ENCODE measurements at regions not wholly inside any gene's neighbourhood (a gene's known extent, or its start where the extent isn't known, plus 50 kb on each side); places are given as distances from the start of the nearest gene placed in this dataset.
"Not testable (repeated sequence)": the region's sequence is repeated elsewhere in the genome, so short reads cannot be mapped to it uniquely, and the experiment has no call there.

DNA sequence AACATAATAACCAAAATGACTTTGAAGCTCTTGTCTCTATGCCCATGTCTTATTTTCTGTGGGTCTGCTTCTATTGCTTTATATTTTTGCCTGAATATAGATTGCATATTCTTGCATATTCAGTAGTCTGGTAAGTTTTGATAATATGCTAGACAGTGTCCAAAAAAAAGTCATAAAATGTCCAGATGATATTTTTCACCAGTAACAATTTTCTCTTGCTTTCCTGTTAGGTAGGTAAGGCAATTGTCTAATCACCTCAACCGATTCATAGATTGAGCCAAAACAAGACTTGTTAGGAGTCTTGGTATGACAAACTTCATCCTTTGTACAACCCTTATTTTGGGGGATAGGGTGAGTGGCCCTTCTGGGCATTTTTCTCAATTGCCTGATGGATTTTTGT is 277.0 kb upstream of the NRP1 start:
- DNase-seq (ENCODE audit: low read depth in 3 of 3) = no peak

GRCh38 chr10:33609546-33609945 is 275.1 kb upstream of the NRP1 start:
- DNase-seq (ENCODE audit: low read depth in 3 of 3) = no peak

GRCh38 chr10:33602278-33602677 is 267.8 kb upstream of the NRP1 start:
- no peak for DNase-seq (ENCODE audit: low read depth in 3 of 3)

DNA sequence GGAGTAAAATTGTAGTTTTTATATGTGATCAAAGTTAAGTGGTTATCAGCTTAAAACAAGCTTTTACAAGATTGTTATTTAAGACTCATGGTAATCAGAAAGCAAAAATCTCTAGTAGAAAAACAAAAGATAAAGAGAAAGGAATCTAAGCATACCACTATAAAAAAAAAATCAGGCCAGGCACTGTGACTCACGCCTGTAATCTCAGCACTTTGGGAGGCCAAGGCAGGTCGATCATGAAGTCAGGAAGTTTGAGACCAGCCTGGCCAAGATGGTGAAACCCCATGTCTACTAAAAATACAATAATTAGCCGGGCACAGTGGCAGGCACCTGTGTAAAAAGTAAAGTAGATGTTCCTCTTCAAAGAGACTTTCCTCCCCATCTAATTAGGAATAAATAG is 265.9 kb upstream of the NRP1 start:
- DNase-seq (ENCODE audit: low read depth in 3 of 3) = no peak

DNA sequence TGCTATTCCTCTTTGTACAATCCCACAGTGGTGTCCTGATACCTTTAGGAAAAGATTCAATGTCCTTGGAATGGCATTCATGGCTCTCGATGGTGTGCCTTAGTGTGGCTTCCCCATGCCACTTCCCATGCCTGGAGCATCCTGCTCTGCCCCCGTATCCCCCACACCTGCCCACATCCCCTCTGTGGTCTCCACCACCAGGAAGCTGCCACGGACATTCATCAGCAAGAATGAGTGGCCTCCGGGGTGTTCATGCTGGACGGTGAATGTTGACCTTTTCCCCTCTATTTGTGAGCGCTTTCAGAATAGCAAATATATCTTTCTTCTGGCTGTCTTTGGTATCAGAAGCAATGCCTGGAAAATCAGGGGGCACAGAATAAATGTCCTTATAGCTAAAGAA is 262.0 kb upstream of the NRP1 start:
- DNase-seq (ENCODE audit: low read depth in 3 of 3) = no peak

GRCh38 chr10:33594475-33594874 is 260.0 kb upstream of the NRP1 start:
- DNase-seq (ENCODE audit: low read depth in 3 of 3) = no peak

GRCh38 chr10:33588974-33589600 is 254.6 kb upstream of the NRP1 start:
- no peak for DNase-seq (ENCODE audit: low read depth in 3 of 3)

DNA sequence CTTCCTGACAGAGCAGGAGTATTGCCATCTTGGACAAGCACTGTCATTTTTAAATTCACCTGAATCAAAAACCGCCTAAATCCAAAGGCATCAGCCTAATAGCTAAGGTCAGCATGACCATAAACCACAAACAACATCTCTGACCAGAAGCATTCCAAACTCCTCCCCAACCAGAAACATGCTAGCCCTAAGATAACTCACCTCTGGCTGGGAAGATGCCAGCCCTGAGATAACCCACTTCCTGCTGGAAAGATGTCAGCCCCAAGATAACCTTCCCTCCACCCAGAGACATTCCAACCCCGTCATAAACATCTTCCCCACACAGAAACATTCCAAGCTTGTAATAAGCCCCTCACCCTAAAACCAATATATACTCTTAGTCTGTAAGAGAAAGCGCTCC is 250.1 kb upstream of the NRP1 start:
- DNase-seq (ENCODE audit: low read depth in 3 of 3) = not testable (repeated sequence)

DNA sequence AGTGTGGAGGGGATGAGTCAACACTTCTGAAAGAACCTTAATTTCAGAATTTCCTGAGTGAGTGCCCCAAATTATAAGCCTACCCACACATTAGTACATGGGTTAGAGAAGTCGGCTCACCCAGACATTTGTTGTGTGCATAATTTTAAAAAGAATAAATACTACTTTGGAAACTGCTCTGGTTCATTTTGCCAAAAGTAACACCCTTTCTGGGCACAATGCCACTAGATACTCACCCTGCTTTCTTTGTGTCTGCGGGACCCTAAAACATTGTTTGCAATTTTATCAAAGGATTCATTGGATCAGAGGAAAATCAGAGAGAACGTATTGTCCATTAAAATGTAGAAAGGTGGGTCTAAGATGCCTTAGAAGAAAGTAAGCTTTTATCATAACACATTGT is 245.5 kb upstream of the NRP1 start:
- no peak for DNase-seq (ENCODE audit: low read depth in 3 of 3)

- DNase-seq (ENCODE audit: low read depth in 3 of 3) = no peak
Observed at GRCh38 chr10:33573606-33574005, 239.1 kb upstream of the NRP1 start.

- DNase-seq (ENCODE audit: low read depth in 3 of 3) = no peak
Observed at GRCh38 chr10:33571616-33572015, 237.1 kb upstream of the NRP1 start.

DNA sequence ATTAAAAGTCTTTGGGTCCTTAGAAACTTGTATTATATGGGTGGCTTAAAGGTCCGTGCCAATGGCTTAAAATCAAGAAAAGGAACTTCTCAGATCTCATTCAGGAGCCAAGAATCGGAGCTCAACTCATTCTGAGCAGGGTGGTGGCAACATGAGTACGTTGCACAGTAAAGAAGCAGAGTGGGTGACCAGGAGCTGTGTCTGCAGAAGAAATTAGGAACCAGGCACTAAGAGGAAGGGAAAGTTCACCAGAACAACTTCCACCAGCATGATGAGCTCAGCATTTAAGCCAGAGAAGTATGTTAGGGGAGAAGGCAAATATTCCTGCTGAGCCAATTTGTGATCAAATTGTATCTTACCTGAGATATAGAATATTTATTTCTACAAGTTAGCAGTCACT is 236.0 kb upstream of the NRP1 start:
- no peak for DNase-seq (ENCODE audit: low read depth in 3 of 3)

- DNase-seq (ENCODE audit: low read depth in 3 of 3) = no peak
Observed at GRCh38 chr10:33569702-33570101, 235.2 kb upstream of the NRP1 start.

- DNase-seq (ENCODE audit: low read depth in 3 of 3) = no peak
Observed at GRCh38 chr10:33566426-33566825, 232.0 kb upstream of the NRP1 start.

- no peak for DNase-seq (ENCODE audit: low read depth in 3 of 3)
Observed at GRCh38 chr10:33566001-33566400, 231.5 kb upstream of the NRP1 start.

- DNase-seq (ENCODE audit: low read depth in 3 of 3) = no peak
Observed at GRCh38 chr10:33565231-33565630, 230.8 kb upstream of the NRP1 start.

DNA sequence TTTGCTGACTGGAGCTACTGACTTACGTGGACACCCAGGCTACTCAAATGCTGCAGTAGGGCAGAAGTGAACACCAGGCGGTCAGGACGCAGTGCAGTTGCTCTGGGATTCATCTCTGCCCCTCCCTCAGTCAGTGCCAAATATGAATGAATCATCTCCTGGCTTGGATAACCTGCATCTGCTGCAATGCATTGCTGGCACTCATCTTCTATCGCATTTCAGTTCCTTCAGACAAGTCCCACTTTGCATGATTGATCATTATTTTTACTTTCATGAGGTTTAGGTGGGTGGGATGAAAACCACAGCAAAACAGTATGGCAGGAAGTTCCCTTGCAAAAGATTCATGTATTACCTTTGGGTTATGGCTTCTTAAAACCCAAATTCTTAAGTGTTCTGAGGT is 224.6 kb upstream of the NRP1 start:
- no peak for DNase-seq (ENCODE audit: low read depth in 3 of 3)

DNA sequence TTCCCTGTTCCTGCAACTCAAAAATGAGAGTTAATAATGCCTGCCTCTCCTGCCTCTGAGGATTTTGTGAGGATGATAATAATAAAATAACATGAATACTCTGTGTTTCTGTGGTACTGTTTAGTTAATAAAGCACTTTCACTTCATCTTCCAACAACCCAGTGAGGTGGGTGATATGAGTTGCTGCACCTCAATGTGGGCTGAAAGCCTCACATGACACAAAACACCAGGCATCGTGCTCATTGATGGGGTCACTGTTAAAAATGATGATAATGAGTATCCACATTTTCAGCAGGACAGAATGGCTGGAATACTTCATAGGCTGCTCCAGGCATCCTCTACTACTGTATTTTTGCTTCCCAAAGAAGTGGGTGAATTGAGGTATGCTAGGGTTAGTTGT is 222.8 kb upstream of the NRP1 start:
- no peak for DNase-seq (ENCODE audit: low read depth in 3 of 3)

GRCh38 chr10:33556620-33557019 is 222.2 kb upstream of the NRP1 start:
- no peak for DNase-seq (ENCODE audit: low read depth in 3 of 3)

GRCh38 chr10:33556103-33556502 is 221.6 kb upstream of the NRP1 start:
- DNase-seq (ENCODE audit: low read depth in 3 of 3) = no peak

- no peak for DNase-seq (ENCODE audit: low read depth in 3 of 3)
Observed at GRCh38 chr10:33553748-33554571, 219.5 kb upstream of the NRP1 start.

DNA sequence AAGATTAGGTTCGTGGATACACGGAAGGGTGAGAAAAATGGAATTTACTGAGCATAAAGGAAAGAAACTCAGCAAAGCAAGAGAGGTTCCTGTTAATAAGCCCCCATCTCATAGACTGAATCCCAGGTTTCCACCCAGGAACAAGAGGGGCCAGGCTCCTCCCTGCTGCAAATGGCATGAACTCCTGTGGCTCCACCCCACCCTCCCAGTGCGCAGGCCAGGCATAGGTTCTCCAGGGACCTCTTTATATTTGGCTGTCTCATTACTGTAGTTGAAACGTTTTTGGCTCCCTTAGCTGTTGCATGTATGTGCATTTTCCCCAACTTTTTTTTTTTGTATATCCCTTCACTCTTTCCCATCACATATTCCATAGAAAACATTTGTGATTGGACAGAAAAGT is 217.8 kb upstream of the NRP1 start:
- DNase-seq (ENCODE audit: low read depth in 3 of 3) = no peak

GRCh38 chr10:33550811-33551210 is 216.3 kb upstream of the NRP1 start:
- DNase-seq (ENCODE audit: low read depth in 3 of 3) = no peak

GRCh38 chr10:33547976-33548375 is 213.5 kb upstream of the NRP1 start:
- DNase-seq (ENCODE audit: low read depth in 3 of 3) = no peak

Measured in stimulated activated CD4-positive, alpha-beta T cell treated with anti-CD3 and anti-CD28 coated beads, TNF-alpha, amount 100 ng/mL, for 48 hours (primary cell).